A172 (cell line): ENCODE measurements at regions not wholly inside any gene's neighbourhood (a gene's known extent, or its start where the extent isn't known, plus 50 kb on each side); places are given as distances from the start of the nearest gene placed in this dataset.

Experiments used
- DNase-seq: peaks from one replicate; pipeline ENCODE4 v3.0.0-alpha.2; 2015; ENCODE audit warnings: low spot score

DNA sequence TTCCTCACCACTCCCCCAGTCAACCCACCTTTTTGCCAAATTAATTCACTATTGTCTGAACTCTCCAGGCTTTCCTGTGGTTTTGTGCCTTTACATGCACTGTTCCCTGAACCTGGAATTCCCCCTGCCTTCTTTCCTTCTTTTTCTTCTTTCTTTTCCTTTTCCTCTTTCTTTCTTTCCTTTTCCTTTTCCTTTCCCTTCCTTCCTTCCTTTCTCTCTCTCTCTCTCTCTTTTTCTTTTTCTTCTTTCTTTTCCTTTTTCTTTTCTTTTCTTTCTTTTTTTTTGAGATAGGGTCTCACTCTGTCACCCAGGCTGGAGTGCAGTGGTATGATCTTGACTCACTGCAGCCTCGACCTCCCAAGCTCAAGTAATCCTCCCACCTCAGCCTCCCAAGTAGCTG, 56.6 kb upstream of the CDC42BPA start:
- no peak for DNase-seq

GRCh38 chr1:227372726-227373130, 54.4 kb upstream of the CDC42BPA start:
- no peak for DNase-seq

DNA sequence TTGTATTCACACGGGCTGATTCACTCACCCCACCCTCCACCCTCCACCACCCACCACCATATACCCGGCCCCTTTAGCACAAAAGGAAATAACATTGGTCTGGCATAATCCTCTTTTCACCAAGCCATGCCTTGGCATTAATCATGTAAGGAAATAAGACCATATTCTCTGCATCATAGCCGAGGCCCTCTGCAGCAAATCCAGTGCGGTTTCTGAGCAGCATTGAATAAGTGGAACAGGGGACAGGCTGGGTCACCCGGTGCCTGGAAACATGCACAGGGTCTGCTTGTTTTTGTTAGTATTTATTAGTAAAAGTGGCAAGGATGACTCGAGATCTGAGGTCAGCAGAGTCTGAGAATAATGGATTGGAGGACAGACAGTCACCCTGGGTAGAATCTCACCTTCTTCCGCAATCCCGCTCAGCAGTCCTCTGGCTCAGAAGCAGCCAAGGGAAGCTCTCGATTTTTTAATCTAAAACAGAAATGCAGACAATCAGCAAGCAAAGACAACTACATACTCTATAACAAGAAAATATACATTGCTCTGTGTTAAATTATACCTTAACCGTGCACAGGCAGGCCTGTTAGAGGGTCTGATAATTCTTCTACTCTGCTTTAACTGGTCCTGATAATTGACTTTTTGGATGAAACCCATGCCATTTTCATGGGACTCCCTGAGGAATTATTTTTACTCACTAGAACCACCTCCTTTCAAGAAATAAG, 52.4 kb upstream of the CDC42BPA start:
- no peak for DNase-seq

DNA sequence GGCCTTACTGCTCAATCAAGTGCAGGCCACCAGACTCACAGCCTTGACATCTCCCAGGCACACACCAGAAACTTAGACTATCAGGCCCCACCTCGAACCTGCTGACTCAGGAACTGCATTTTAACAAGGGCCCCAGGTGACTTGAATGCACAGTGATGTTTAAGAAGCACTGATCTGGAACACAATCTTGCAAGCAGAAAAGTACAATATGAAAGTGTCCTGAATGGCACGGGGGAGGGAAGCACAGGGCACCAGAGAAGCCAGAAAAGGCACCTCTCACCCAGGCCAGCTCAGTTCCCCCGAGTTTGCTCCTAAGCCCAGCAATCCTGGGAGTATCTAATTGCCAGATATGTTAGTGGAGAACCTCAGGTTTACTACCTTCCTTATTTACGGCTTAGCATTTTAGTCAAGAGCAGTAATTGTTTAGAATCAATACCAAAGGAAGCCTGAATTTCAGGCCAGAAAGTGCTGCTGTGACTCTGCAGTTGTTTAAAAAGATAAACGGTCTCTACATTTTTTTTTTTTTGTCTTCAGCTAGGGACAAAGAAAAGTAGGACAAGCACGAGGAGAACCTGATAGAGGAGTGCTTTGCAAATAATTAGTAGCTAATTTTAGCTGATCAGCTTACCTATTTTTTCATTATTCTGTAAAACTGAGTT, 50.9 kb upstream of the CDC42BPA start:
- no peak for DNase-seq
